Skin epidermis (tissue), 12 donors: ENCODE measurements at regions not wholly inside any gene's neighbourhood (a gene's known extent, or its start where the extent isn't known, plus 50 kb on each side); places are given as distances from the start of the nearest gene placed in this dataset.

Experiments
- H3K27ac ChIP-seq, 21 experiments: fragments of 200-600 bp; sonication (generic) in 11 of 21; one replicate each; pipeline ENCODE4 v1.5.0; 2020; ENCODE audit warnings: mild to moderate bottlenecking in 3 of 21, inconsistent platforms in 2 of 21, moderate library complexity in 2 of 21
- H3K4me3 ChIP-seq, 7 experiments: fragments of 200-600 bp; sonication (generic) in 2 of 7; one replicate each; pipeline ENCODE4 v1.5.0; 2020; ENCODE audit warnings: inconsistent platforms in 2 of 7, mild to moderate bottlenecking in 2 of 7, moderate library complexity in 1 of 7

DNA sequence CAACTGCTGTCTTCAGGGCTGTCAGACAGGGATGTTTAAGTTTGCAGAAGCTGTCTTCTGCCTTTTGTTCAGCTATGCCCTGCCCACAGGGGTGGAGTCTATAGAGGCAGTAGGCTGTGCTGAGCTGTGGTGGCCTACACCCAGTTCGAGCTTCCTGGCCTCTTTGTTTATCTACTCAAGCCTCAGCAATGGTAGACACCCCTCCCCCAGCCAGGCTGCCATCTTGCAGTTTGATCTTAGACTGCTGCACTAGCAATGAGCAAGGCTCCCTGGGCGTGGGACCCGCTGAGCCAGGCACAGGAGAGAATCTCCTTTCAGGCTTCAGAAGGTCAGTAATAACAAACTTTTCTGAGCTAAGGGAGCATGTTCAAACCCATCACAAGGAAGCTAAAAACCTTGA is 545.3 kb downstream of the TLE4 start:
- no peak overlapping the region for H3K4me3 ChIP-seq
- H3K27ac ChIP-seq = no peak overlapping the region

DNA sequence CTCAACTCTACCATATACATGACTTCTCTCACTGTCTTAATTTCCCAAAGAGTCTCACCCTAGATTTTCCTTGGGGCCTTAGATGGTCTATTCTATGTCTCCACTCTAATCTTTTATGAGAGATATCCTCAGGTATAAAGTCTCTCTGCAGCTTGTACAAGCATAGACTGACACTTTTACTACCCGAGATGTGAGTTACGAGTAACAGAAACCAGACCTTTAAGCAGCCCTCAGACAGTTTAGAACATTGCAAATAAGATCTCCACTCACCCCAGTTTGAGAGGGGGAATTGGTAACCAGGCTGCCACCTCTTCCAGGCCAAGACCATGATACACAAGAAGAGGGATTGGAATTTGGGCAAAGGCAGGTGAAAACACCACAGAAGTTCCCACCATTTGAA is 542.5 kb downstream of the TLE4 start:
- Histone ChIP-seq H3K4me3 (no peak overlapping the region), H3K27ac (no peak overlapping the region)

GRCh38 chr9:80107931-80108660 is 536.3 kb downstream of the TLE4 start:
- Histone ChIP-seq H3K4me3 (no peak overlapping the region), H3K27ac (no peak overlapping the region)

DNA sequence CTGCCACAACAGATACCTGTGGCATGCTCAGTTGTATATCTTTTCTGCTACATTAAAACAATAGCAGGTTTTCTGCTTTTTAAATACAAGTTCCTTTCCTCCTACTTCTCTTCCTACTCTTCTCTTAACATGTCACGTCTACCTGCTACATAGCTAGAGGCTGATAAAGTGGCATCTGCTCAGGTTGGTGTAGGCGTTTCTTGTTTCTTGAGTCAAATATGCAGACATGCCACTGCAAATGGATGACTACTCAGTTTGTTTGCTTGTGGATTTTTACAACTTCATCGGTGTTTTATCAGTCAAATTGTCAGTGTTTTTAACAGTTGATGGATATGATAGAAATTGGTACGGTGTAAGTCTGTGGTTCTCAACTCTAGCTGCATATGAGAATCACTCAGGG is 525.7 kb downstream of the TLE4 start:
- Histone ChIP-seq H3K27ac (no peak overlapping the region), H3K4me3 (no peak overlapping the region)

- no peak overlapping the region for H3K27ac ChIP-seq
- H3K4me3 ChIP-seq = no peak overlapping the region
Observed at GRCh38 chr9:80094176-80094771, 522.5 kb downstream of the TLE4 start.

DNA sequence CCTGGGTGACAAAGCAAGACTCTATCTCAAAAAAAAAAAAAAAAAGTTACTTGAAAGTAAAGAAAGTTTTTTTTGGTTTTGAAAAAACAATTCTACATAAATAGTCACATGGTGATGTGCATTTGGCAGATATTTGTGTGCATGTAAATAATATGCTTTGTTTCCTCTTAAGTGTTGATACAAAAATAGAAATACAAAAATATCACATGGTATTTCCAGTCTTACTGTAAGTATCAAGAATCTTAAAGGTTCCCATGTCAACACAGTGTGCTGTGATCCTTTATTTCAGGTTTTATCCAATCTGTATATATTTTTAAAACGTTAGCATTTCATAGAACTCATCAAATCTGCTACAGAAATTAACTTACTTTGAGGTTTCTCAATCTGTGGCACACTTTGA is 521.9 kb downstream of the TLE4 start:
- H3K27ac ChIP-seq = no peak overlapping the region
- no peak overlapping the region for H3K4me3 ChIP-seq

GRCh38 chr9:80091526-80091925 is 519.8 kb downstream of the TLE4 start:
- Histone ChIP-seq H3K27ac (no peak overlapping the region), H3K4me3 (no peak overlapping the region)

- H3K27ac ChIP-seq = no peak overlapping the region
- no peak overlapping the region for H3K4me3 ChIP-seq
Observed at GRCh38 chr9:80090317-80090716, 518.6 kb downstream of the TLE4 start.

DNA sequence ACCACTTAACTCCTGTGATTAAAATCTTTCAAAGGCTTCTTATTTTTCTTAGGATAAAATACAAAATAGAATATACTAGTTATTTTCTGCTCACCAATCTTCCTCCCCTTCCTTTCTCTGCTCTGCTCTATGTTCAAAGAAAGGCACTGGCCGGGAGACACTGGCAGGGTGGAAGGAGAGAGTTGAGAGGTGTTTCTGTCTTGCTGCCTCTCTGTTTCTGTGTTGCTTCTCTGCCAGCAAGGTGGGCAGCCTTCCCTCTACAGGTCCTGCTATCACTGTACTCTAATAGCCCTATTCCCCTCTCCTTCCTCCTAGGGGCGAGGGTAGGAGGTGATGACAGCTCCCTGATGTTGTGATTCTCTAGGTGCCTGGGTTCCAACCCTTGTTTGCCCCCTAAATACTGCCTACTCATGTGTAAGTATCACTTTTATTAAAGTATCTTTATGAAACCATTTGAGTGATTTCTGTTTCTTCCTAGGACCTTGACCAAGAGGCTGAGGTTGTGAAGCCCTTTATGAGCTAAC is 515.1 kb downstream of the TLE4 start:
- no peak overlapping the region for H3K27ac ChIP-seq
- no peak overlapping the region for H3K4me3 ChIP-seq

DNA sequence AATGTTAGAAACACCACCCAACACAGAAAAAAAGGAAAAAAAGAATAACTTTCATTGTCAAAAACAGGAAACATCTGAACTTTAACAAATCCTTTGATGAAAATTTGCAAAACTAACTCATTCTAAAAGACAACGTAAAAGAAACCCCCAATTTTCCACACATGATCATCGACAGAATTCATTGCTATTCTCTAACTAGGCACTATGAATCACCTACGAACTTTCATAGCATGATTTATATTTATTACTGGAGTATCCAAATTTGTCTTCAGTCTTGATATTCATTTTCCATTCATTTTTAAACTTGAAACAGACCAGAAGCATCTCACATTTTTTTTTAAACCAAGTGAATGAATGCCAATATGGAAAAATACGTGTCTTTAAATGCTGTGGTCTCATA is 514.6 kb downstream of the TLE4 start:
- H3K4me3 ChIP-seq = no peak overlapping the region
- no peak overlapping the region for H3K27ac ChIP-seq

GRCh38 chr9:80085668-80086067 is 513.9 kb downstream of the TLE4 start:
- H3K4me3 ChIP-seq = no peak overlapping the region
- no peak overlapping the region for H3K27ac ChIP-seq

DNA sequence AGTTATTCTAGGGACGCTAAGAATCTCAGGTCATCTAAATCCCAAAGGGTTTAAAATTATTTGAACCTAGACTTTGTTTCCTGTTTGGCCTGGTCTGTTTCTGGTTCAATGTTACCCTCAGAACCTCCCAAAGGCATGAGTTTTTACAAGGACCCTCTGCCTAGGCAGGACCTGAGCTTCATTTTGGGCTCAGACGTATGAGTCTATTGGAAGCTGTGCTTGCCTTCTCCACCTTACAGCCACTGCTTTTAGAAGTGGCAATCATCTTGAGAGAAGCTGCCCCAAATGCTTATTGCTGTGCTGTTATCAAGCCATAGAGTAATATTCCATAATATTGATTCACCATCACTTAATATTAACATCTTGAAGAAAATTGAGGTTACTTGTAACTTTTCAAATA is 510.4 kb downstream of the TLE4 start:
- Histone ChIP-seq H3K4me3 (no peak overlapping the region), H3K27ac (no peak overlapping the region)

DNA sequence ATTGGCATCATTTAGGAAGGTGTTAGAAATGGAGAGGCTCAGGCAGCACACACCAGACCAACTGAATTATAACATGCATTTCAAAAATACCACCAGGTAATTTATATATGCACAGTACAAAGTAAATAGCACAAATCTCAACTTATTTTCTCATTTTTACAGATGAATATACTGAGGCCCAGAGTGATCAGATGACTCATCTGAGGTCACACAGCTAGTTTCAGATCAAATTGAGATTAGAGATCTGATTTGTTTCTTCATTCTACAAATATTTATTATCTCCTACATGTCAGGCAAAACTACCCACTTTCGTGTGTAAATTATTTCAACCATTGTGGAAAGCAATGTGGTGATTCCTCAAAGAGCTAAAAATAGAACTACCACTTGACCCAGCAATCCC is 507.1 kb downstream of the TLE4 start:
- Histone ChIP-seq H3K27ac (no peak overlapping the region), H3K4me3 (no peak overlapping the region)

DNA sequence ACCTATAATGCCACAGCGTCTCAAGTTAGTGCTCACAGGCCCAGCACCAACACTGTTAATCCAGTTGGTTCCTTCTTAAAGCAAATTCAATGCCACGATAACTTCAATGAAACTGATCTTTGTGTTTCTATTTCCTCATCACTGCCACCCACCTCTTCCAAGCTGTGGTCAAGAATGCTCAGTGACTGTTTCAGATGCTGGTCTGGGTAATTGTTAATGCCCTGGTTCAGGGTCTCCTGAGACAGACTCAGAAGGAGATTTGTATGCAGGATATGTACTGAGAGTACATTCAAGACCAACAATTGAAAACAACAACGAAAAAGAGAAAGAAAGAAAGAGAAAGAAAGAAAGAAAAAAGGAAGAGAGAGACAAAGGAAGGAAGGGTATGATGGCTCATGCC is 505.3 kb downstream of the TLE4 start:
- H3K4me3 ChIP-seq = no peak overlapping the region
- H3K27ac ChIP-seq = no peak overlapping the region

- Histone ChIP-seq H3K4me3 (no peak overlapping the region), H3K27ac (no peak overlapping the region)
Observed at GRCh38 chr9:80076162-80076561, 504.4 kb downstream of the TLE4 start.

DNA sequence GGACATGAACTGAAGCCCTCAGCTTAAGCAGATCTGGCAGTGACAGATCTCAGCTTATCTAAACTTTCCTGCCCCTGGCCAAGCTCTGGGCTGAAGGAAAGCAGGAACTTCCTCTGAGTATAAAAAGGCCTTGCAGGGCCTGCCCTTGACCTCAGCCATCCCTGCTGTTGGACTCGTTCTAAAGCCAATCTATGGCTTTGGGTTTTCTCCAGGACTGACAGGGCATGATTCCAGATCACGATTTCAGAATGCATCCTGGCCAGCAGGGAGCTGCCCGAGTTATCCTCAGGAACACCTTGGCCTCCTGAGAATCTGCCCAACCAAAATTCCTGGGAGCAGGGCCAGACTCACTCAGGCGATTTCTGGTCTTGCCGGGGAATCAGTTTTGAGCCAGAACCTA is 502.7 kb downstream of the TLE4 start:
- Histone ChIP-seq H3K27ac (no peak overlapping the region), H3K4me3 (no peak overlapping the region)

DNA sequence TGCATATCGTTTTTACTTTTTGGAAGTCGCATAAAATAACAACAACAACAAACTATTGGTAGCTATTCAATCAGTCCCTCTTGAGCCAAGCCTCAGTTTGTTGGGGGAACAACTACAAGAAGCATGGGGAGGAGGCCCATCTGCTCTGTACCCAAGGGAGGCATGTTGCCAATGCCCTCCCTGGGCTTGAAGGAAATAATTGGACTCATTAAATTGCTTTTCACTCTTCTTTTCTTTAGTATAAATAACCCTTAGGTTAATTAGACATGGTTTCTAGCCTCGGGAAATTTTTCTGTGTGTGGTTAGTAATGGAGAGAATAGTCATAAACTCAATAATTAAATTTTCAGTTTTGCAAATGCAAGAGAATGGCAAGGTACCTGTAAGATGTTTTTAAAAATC is 500.7 kb downstream of the TLE4 start:
- Histone ChIP-seq H3K4me3 (no peak overlapping the region), H3K27ac (no peak overlapping the region)

GRCh38 chr9:80070071-80070742 is 498.4 kb downstream of the TLE4 start:
- Histone ChIP-seq H3K27ac (no peak overlapping the region), H3K4me3 (no peak overlapping the region)

GRCh38 chr9:80066931-80067330 is 495.2 kb downstream of the TLE4 start:
- H3K27ac ChIP-seq = no peak overlapping the region

GRCh38 chr9:80062567-80062966 is 490.8 kb downstream of the TLE4 start:
- Histone ChIP-seq H3K4me3 (no peak overlapping the region), H3K27ac (peak overlapping the region in 1 of 21 experiments; percentile 29)

More at GRCh38 chr9:80066931-80067330, 495.2 kb downstream of the TLE4 start:
- no peak overlapping the region for H3K4me3 ChIP-seq

GRCh38 chr9:80061940-80062339 is 490.2 kb downstream of the TLE4 start:
- Histone ChIP-seq H3K27ac (peak overlapping the region in 3 of 21 experiments; percentile 15 to 57 (median 29)), H3K4me3 (no peak overlapping the region)
